Right lobe of liver (tissue), 6 donors: ENCODE measurements at regions not wholly inside any gene's neighbourhood (a gene's known extent, or its start where the extent isn't known, plus 50 kb on each side); places are given as distances from the start of the nearest gene placed in this dataset.

Experiments
- ATAC-seq, 4 donors: fragments of 200-7000 bp; cut with Tn5 transposase; one replicate each; pipeline ENCODE4 v1.9.1; 2020; ENCODE audit warnings: mild to moderate bottlenecking in 4 of 4, moderate library complexity in 4 of 4
- DNase-seq, 3 donors: peaks; one replicate each; pipeline ENCODE4 v3.0.0-alpha.2; 2020
- H3K27ac ChIP-seq, 3 donors: fragments of 200-600 bp; one replicate each; pipeline ENCODE4 v1.8.0; 2022
- H3K27me3 ChIP-seq, 2 donors: fragments of 200-600 bp; one replicate each; pipeline ENCODE4 v1.8.0; 2022
- H3K36me3 ChIP-seq, 4 donors: fragments of 200-600 bp; sonication (generic) in 1 of 4; one replicate each; pipeline versions ENCODE4 v1.5.1 to v1.8.0; 2017 to 2022; ENCODE audit warnings: control low read depth in 1 of 4
- H3K4me1 ChIP-seq, 4 donors: fragments of 200-600 bp; sonication (generic) in 1 of 4; one replicate each; pipeline versions ENCODE4 v1.5.1 to v1.8.0; 2017 to 2022; ENCODE audit warnings: control low read depth in 1 of 4
- H3K4me3 ChIP-seq, 3 donors: fragments of 200-600 bp; one replicate each; pipeline ENCODE4 v1.8.0; 2022
- H3K9me3 ChIP-seq, 4 donors: fragments of 200-600 bp; sonication (generic) in 1 of 4; one replicate each; pipeline versions ENCODE4 v1.5.1 to v1.8.0; 2017 to 2022; ENCODE audit warnings: control low read depth in 1 of 4
- CTCF ChIP-seq, 4 donors: fragments of 200-600 bp in 3 of 4; fragments of 450-650 bp in 1 of 4; IDR thresholded peaks; one replicate each; pipeline versions ENCODE4 v1.5.1 to v1.8.0; 2016 to 2022; ENCODE audit warnings: antibody characterized with exemption in 4 of 4, mild to moderate bottlenecking in 2 of 4
- POLR2A ChIP-seq: fragments of 450-650 bp; IDR thresholded peaks from one replicate; pipeline ENCODE4 v1.6.1; 2017; ENCODE audit warnings: antibody characterized with exemption, mild to moderate bottlenecking
- WGBS: methylation state at CpG from one replicate; pipeline ENCODE4 v1.1.6; 2018; ENCODE audit warnings: low coverage, low lambda C conversion rate; ENCODE audit not compliant: insufficient coverage; ENCODE audit errors: missing lambda C conversion rate; 5-methylcytosine and 5-hydroxymethylcytosine counted together
- intact Hi-C, 2 donors: fragments of 100-400 bp; cut with DNase I; formaldehyde crosslinking; loops; one replicate each; pipeline versions ENCODE4 v1.11.2 to v1.14.1; 2022
- donor health status: DM: no; HTN: yes; CAD: no.
- donor health status: DM: no; HTN: no; CAD: no.
- donor health status: DM: no; HTN: no; CAD: no.
- donor health status: DM: no; HTN: yes; CAD: no.
- donor health status: DM: no; HTN: yes; CAD: no.

- intact Hi-C loops, result no loop called here
- Histone ChIP-seq H3K36me3 (no peaks in the 10 kb centered on the region), H3K4me1 (no peaks in the 10 kb centered on the region), H3K4me3 (no peak overlapping the region), H3K27ac (no peak overlapping the region), H3K9me3 (no peaks in the 10 kb centered on the region), H3K27me3 (no peaks in the 10 kb centered on the region)
- TF ChIP-seq POLR2A (no peak), CTCF (IDR thresholded peaks at IDR 0.05) (no peak)
- WGBS, result 100% methylated on average over 1 of the region's 3 CpGs
- ATAC-seq, result no peak
- no peak for DNase-seq
Measured at GRCh38 chr2:219861307-219861706, 233.9 kb downstream of the SLC4A3 start.

DNA sequence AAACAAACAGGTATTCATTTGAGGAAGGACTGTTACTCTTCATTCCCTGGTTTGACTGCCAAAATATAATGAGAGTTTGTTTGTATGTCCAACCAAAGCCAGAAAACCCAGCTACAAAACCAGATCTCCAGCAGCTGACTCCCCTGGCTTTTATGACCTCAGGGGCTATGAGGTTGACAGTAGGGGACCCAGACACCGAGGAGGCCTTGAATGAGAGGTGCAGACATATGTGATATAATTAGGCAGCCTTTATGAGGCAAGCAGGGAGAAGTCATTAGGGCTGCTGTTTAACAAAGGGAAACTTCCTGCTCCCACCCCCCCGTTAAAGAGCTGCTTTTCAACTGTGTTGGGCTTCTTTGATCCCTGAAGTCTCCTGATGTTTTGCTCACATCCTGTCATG is 236.7 kb downstream of the SLC4A3 start:
- WGBS, result 21% methylated on average over 2 of the region's 2 CpGs
- H3K4me1 ChIP-seq, result no peaks in the 10 kb centered on the region
- DNase-seq (no peak), ATAC-seq (no peak)
- H3K27ac ChIP-seq, result no peak overlapping the region
- no peaks in the 10 kb centered on the region for H3K27me3 ChIP-seq
- H3K9me3 ChIP-seq, result no peaks in the 10 kb centered on the region
- TF ChIP-seq POLR2A, result no peak
- no peak for TF ChIP-seq CTCF (IDR thresholded peaks at IDR 0.05)
- H3K4me3 ChIP-seq, result no peak overlapping the region
- intact Hi-C loops, result no loop called here
- H3K36me3 ChIP-seq, result no peaks in the 10 kb centered on the region

DNA sequence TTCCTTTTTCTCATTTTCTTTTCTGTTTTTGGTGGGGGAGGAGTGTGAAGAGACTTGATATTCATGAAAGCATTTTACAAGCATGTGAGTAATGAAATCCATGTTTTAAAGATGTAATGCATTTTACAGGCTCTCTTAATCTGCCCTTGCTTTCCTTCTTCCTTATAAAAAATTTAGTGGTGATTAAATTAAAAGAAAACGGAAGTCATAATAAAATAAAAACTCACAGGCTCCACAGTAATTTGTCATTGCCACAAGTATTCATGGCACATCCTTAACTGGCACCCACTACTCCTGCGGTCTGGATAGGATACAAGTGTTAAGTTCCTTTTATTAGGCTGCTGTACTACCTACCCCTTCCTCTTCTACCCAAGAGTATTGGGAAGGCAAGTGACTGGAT is 241.2 kb downstream of the SLC4A3 start:
- intact Hi-C loops, result no loop called here
- H3K4me3 ChIP-seq, result no peak overlapping the region
- WGBS, result 63% methylated on average over 2 of the region's 2 CpGs
- H3K36me3 ChIP-seq, result no peaks in the 10 kb centered on the region
- no peak for TF ChIP-seq POLR2A
- TF ChIP-seq CTCF (IDR thresholded peaks at IDR 0.05), result no peak
- no peak overlapping the region for H3K27ac ChIP-seq
- H3K9me3 ChIP-seq, result no peaks in the 10 kb centered on the region
- H3K27me3 ChIP-seq, result no peaks in the 10 kb centered on the region
- H3K4me1 ChIP-seq, result no peaks in the 10 kb centered on the region
- ATAC-seq (no peak), DNase-seq (no peak)

- no peak for DNase-seq
- Histone ChIP-seq H3K4me3 (no peak overlapping the region), H3K4me1 (no peaks in the 10 kb centered on the region), H3K27me3 (no peaks in the 10 kb centered on the region), H3K27ac (no peak overlapping the region), H3K36me3 (no peaks in the 10 kb centered on the region), H3K9me3 (no peaks in the 10 kb centered on the region)
- TF ChIP-seq CTCF (IDR thresholded peaks at IDR 0.05), result no peak
- TF ChIP-seq POLR2A, result no peak
- intact Hi-C loops, result no loop called here
- WGBS, result 31% methylated on average over 3 of the region's 3 CpGs
- no peak for ATAC-seq
Measured at GRCh38 chr2:219870041-219870440, 242.6 kb downstream of the SLC4A3 start.

DNA sequence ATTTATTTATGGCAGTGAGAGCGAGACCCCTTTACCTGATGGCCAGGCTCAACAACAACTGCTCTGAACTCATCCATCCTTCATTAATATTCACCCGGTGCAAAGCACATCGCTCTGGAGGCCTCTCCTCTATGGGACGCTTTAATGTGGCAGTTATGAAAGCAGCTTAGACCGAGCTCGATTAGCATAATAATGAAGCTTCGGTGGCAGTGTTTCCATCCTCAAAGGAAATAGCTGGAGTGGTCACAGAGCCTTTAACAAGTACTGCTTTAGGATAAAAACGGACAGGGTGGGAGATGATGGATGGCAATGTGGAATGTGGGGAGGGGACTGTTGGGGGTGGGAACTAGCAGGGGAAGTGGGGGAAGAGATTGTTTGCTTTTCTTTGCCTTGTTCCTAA is 243.9 kb downstream of the SLC4A3 start:
- no peaks in the 10 kb centered on the region for H3K27me3 ChIP-seq
- 58% methylated on average over 8 of the region's 8 CpGs for WGBS
- no peaks in the 10 kb centered on the region for H3K9me3 ChIP-seq
- ATAC-seq (no peak), DNase-seq (no peak)
- no peak overlapping the region for H3K4me3 ChIP-seq
- TF ChIP-seq POLR2A (no peak), CTCF (IDR thresholded peaks at IDR 0.05) (no peak)
- no peaks in the 10 kb centered on the region for H3K36me3 ChIP-seq
- H3K4me1 ChIP-seq, result no peaks in the 10 kb centered on the region
- intact Hi-C loops, result no loop called here
- H3K27ac ChIP-seq, result no peak overlapping the region
